CD14-positive monocyte (primary cell): ENCODE measurements at regions not wholly inside any gene's neighbourhood (a gene's known extent, or its start where the extent isn't known, plus 50 kb on each side); places are given as distances from the start of the nearest gene placed in this dataset.

Experiments
- DNase-seq, 3 donors: peaks; one replicate each; pipeline ENCODE4 v3.0.0-alpha.2; 2011 to 2022
- H2AFZ ChIP-seq: 2 replicates; pipeline ENCODE4 v1.6.0; 2012; ENCODE audit warnings: mild to moderate bottlenecking, low read depth, low read length, inconsistent platforms; ENCODE audit not compliant: insufficient read depth, poor library complexity, severe bottlenecking
- H3K27ac ChIP-seq, 2 donors: 1 replicate in 1 of 2; 2 replicates in 1 of 2; pipeline ENCODE4 v1.5.1; 2012 to 2013; ENCODE audit warnings: low read length in 2 of 2, control low read depth in 1 of 2, inconsistent platforms in 1 of 2, low read depth in 1 of 2, mild to moderate bottlenecking in 1 of 2
- H3K27me3 ChIP-seq, 2 donors: one replicate each; pipeline versions ENCODE4 v1.6.0 to v1.6.1; 2011 to 2013; ENCODE audit warnings: low read length in 2 of 2; ENCODE audit not compliant: control insufficient read depth in 2 of 2, insufficient read depth in 2 of 2
- H3K36me3 ChIP-seq, 2 donors: replicated peaks in 1 of 2; 1 replicate in 1 of 2; 2 replicates in 1 of 2; pipeline versions ENCODE4 v1.5.1 to v1.6.1; 2012 to 2013; ENCODE audit warnings: low read length in 2 of 2, control low read depth in 1 of 2, inconsistent platforms in 1 of 2, mild to moderate bottlenecking in 1 of 2; ENCODE audit not compliant: insufficient read depth in 2 of 2, control insufficient read depth in 1 of 2
- H3K4me1 ChIP-seq, 2 donors: 1 replicate in 1 of 2; 2 replicates in 1 of 2; pipeline versions ENCODE4 v1.5.1 to v1.6.1; 2012 to 2013; ENCODE audit warnings: low read length in 2 of 2, control low read depth in 1 of 2, inconsistent platforms in 1 of 2, mild to moderate bottlenecking in 1 of 2, moderate library complexity in 1 of 2; ENCODE audit not compliant: insufficient read depth in 2 of 2, control insufficient read depth in 1 of 2
- H3K4me2 ChIP-seq: replicated peaks from 2 replicates; pipeline ENCODE3; 2012; ENCODE audit warnings: low read length, moderate library complexity, mild to moderate bottlenecking; ENCODE audit not compliant: poor library complexity, severe bottlenecking; ENCODE audit errors: extremely low read depth
- H3K4me3 ChIP-seq, 3 experiments: fragments of 200-600 bp in 1 of 3; sonication (generic) in 1 of 3; replicated peaks in 1 of 3; 1 replicate in 2 of 3; 2 replicates in 1 of 3; pipeline ENCODE4 v1.5.1; 2011 to 2013; ENCODE audit warnings: low read length in 3 of 3, mild to moderate bottlenecking in 3 of 3, control low read depth in 2 of 3, low read depth in 2 of 3, inconsistent platforms in 1 of 3, moderate library complexity in 1 of 3
- H3K79me2 ChIP-seq: 2 replicates; pipeline ENCODE4 v1.6.0; 2012; ENCODE audit warnings: mild to moderate bottlenecking, control low read depth, inconsistent platforms, low read length, moderate library complexity; ENCODE audit not compliant: insufficient read depth
- H3K9ac ChIP-seq: 2 replicates; pipeline ENCODE4 v1.6.0; 2017; ENCODE audit warnings: low read length, mild to moderate bottlenecking; ENCODE audit not compliant: insufficient read depth, poor library complexity, severe bottlenecking
- H3K9me3 ChIP-seq, 2 donors: replicated peaks in 1 of 2; 1 replicate in 1 of 2; 2 replicates in 1 of 2; pipeline versions ENCODE4 v1.5.1 to v1.6.1; 2012 to 2013; ENCODE audit warnings: low read length in 2 of 2, control low read depth in 1 of 2; ENCODE audit not compliant: control insufficient read depth in 1 of 2, insufficient read depth in 1 of 2
- H4K20me1 ChIP-seq: 2 replicates; pipeline ENCODE4 v1.6.0; 2012; ENCODE audit warnings: mild to moderate bottlenecking, low read length, control low read depth, moderate library complexity; ENCODE audit not compliant: insufficient read depth
- H3K27ac Mint-ChIP-seq, 7 donors: one replicate each; pipeline ENCODE4 v1.8.0; 2020; ENCODE audit warnings: mild to moderate bottlenecking in 7 of 7, mixed read lengths in 7 of 7, moderate library complexity in 6 of 7, inconsistent platforms in 2 of 7
- H3K27me3 Mint-ChIP-seq, 3 donors: one replicate each; pipeline ENCODE4 v1.8.0; 2021 to 2022; ENCODE audit warnings: low read depth in 3 of 3, mild to moderate bottlenecking in 3 of 3, mixed read lengths in 3 of 3, moderate library complexity in 3 of 3, inconsistent platforms in 1 of 3
- H3K36me3 Mint-ChIP-seq, 2 donors: one replicate each; pipeline ENCODE4 v1.8.0; 2020; ENCODE audit warnings: mixed read lengths in 2 of 2, inconsistent platforms in 1 of 2, mild to moderate bottlenecking in 1 of 2
- H3K4me1 Mint-ChIP-seq: one replicate; pipeline ENCODE4 v1.8.0; 2020; ENCODE audit warnings: mild to moderate bottlenecking, mixed read lengths
- H3K4me3 Mint-ChIP-seq, 2 donors: one replicate each; pipeline ENCODE4 v1.8.0; 2020; ENCODE audit warnings: mild to moderate bottlenecking in 2 of 2, mixed read lengths in 2 of 2, moderate library complexity in 1 of 2
- H3K9me3 Mint-ChIP-seq, 7 donors: one replicate each; pipeline ENCODE4 v1.8.0; 2020 to 2022; ENCODE audit warnings: mixed read lengths in 7 of 7, mild to moderate bottlenecking in 6 of 7, moderate library complexity in 6 of 7, inconsistent platforms in 2 of 7
- WGBS: methylation state at CpG from one replicate; pipeline ENCODE4 v1.1.5; 2013; ENCODE audit warnings: missing lambda C conversion rate; ENCODE audit not compliant: insufficient coverage; 5-methylcytosine and 5-hydroxymethylcytosine counted together
- intact Hi-C, 2 donors: fragments of 100-400 bp; cut with micrococcal nuclease; formaldehyde crosslinking; loops; one replicate each; pipeline versions ENCODE4 v1.15.0 to v1.15.1; 2023
- TF ChIP-seq, protein P1 (sequence below): fragments of 200-600 bp; IDR thresholded peaks from one replicate; pipeline ENCODE4 v1.8.0; 2022; ENCODE audit warnings: antibody characterized with exemption, mild to moderate bottlenecking

DNA sequence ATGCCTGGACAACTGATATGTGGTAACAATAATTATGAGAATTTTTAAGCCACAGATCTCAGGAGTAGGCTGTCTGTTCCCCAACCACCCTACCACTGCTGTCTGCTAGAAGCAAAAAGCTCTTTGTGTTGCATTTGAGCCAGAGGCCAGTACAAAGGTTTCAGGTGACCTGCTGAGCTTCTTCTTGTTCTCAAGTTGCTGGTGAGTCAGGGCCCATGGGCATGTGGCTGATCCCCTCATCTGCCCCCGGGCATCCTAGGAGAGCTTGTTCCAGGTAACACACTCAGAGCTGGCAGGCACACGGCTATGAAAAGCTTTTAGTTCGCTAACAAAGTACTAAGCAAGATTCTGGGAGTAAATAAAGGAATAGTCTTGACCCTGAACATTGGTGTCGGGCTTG, 285.3 kb downstream of the CDC5L start:
- Histone ChIP-seq H3K27me3 (no peaks in the 10 kb centered on the region), H3K9me3 (no peaks in the 10 kb centered on the region), H3K4me3 (no peak overlapping the region), H2AFZ (no peak overlapping the region), H3K4me2 (no peak overlapping the region), H3K27ac (no peak overlapping the region), H3K9ac (no peak overlapping the region), H3K79me2 (no peaks in the 10 kb centered on the region), H3K36me3 (no peaks in the 10 kb centered on the region), H3K4me1 (no peaks in the 10 kb centered on the region), H4K20me1 (no peaks in the 10 kb centered on the region)
- no peaks in the 10 kb centered on the region for H3K36me3 Mint-ChIP-seq
- TF ChIP-seq, protein P1, sequence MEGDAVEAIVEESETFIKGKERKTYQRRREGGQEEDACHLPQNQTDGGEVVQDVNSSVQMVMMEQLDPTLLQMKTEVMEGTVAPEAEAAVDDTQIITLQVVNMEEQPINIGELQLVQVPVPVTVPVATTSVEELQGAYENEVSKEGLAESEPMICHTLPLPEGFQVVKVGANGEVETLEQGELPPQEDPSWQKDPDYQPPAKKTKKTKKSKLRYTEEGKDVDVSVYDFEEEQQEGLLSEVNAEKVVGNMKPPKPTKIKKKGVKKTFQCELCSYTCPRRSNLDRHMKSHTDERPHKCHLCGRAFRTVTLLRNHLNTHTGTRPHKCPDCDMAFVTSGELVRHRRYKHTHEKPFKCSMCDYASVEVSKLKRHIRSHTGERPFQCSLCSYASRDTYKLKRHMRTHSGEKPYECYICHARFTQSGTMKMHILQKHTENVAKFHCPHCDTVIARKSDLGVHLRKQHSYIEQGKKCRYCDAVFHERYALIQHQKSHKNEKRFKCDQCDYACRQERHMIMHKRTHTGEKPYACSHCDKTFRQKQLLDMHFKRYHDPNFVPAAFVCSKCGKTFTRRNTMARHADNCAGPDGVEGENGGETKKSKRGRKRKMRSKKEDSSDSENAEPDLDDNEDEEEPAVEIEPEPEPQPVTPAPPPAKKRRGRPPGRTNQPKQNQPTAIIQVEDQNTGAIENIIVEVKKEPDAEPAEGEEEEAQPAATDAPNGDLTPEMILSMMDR: no peak
- no peaks in the 10 kb centered on the region for H3K4me1 Mint-ChIP-seq
- H3K9me3 Mint-ChIP-seq: peaks cover 0 to 1% (median 0%) of the 10 kb centered on the region in 7 donors
- 87% methylated on average over 3 of the region's 4 CpGs for WGBS
- intact Hi-C loops: no loop called here
- no peak overlapping the region for H3K27ac Mint-ChIP-seq
- H3K4me3 Mint-ChIP-seq: no peak overlapping the region
- H3K27me3 Mint-ChIP-seq: peaks cover 3 to 6% (median 3%) of the 10 kb centered on the region in 3 donors
- no peak for DNase-seq

DNA sequence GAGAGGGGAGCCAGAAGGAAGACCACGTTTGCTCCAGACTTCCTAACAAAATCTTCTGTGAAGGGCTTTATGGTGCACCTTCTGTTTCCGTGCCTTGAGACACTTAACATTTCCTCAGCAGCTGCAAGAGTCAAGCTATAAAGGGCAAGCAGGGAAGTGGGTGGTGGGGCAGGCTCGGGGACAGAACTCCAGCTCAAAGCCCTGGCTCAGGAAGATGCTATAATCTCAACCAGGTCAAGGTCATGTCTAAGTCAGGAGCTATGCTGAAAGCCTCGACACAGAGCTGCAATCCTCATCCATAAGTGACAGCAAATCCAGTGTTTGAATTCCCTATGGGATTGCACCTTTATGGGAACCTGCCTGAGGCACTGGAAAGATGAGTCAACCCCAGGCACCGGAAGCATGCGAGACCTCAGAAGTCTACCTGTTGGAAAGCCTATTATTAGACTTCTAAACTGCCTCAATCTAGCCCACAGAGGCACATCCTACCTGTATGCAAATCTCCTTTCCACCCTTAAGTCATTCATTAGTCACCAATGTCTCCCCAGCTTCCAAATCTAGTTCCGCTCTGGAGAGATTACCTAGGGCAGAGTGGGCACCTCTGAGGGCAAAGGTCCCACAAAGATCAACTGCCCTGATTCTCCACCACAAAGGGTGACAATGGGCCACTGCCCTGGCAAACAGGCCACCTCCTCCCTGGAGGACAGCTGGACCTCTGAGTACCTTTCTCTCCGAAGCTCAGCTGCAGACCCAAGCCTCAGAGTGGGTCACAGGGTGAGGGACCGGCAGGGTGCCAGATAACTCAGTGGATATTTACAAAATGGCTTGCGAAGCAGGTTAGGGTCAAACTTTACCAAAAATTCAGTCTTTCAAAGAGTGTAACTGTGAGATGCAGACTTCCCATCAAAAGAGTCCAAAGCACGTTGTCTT, 287.0 kb downstream of the CDC5L start:
- DNase-seq: no peak
- no peak overlapping the region for H3K9ac ChIP-seq
- no peaks in the 10 kb centered on the region for H3K4me1 Mint-ChIP-seq
- 82% methylated on average over 9 of the region's 11 CpGs for WGBS
- no peak overlapping the region for H3K4me3 ChIP-seq
- H3K4me3 Mint-ChIP-seq: no peak overlapping the region
- intact Hi-C loops: no loop called here
- no peaks in the 10 kb centered on the region for H3K4me1 ChIP-seq
- no peaks in the 10 kb centered on the region for H3K36me3 ChIP-seq
- no peak overlapping the region for H2AFZ ChIP-seq
- TF ChIP-seq, protein P1: no peak
- H3K79me2 ChIP-seq: no peaks in the 10 kb centered on the region
- no peak overlapping the region for H3K4me2 ChIP-seq
- no peak overlapping the region for H3K27ac ChIP-seq
- H3K9me3 ChIP-seq: no peaks in the 10 kb centered on the region
- H3K27ac Mint-ChIP-seq: no peak overlapping the region
- H3K27me3 Mint-ChIP-seq: peaks cover 2 to 5% (median 3%) of the 10 kb centered on the region in 3 donors
- H3K36me3 Mint-ChIP-seq: no peaks in the 10 kb centered on the region
- peaks cover 0 to 1% (median 0%) of the 10 kb centered on the region in 7 donors for H3K9me3 Mint-ChIP-seq
- H4K20me1 ChIP-seq: no peaks in the 10 kb centered on the region
- no peaks in the 10 kb centered on the region for H3K27me3 ChIP-seq
